ENCODE measurements at regions not wholly inside any gene's neighbourhood (a gene's known extent, or its start where the extent isn't known, plus 50 kb on each side); places are given as distances from the start of the nearest gene placed in this dataset.

DNA sequence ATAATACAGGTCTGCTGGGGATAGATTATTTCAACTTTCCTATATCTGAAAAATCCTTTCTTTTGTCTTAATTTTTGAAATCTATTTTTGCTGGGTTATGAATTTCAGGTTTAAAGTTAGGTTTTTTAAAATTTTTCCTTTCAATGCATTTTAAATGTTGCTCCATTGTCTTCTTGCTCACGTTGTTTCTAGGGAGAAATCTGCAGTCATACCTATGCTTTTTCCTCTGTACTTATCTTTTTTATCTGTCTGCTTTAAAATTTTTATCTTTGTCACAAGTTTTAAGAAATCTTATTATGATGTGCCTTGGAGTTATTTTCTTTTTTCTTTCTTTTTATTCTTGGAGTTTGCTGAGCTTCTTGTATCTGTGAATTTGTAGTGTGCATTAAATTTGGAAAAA lies 412.0 kb upstream of the KIF2A start:
- TF ChIP-seq CEBPB (IDR thresholded peaks at IDR 0.05) (no peak), CHD4 (IDR thresholded peaks at IDR 0.05; ENCODE audit: borderline replicate concordance) (no peak), RAD21 (conservative IDR thresholded peaks at IDR 0.05 in 1 of 2, IDR thresholded peaks at IDR 0.05 in 1 of 2) (no peak), JUN (IDR thresholded peaks at IDR 0.05) (no peak), MAZ (IDR thresholded peaks at IDR 0.05; ENCODE audit: borderline replicate concordance, low read depth, low read length) (no peak), SMC3 (IDR thresholded peaks at IDR 0.05) (no peak), FOSL2 (IDR thresholded peaks at IDR 0.05) (no peak), FOSL2 (CRISPR knock-in tag; IDR thresholded peaks at IDR 0.05) (no peak)
- TF ChIP-seq, protein P1, sequence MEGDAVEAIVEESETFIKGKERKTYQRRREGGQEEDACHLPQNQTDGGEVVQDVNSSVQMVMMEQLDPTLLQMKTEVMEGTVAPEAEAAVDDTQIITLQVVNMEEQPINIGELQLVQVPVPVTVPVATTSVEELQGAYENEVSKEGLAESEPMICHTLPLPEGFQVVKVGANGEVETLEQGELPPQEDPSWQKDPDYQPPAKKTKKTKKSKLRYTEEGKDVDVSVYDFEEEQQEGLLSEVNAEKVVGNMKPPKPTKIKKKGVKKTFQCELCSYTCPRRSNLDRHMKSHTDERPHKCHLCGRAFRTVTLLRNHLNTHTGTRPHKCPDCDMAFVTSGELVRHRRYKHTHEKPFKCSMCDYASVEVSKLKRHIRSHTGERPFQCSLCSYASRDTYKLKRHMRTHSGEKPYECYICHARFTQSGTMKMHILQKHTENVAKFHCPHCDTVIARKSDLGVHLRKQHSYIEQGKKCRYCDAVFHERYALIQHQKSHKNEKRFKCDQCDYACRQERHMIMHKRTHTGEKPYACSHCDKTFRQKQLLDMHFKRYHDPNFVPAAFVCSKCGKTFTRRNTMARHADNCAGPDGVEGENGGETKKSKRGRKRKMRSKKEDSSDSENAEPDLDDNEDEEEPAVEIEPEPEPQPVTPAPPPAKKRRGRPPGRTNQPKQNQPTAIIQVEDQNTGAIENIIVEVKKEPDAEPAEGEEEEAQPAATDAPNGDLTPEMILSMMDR (IDR thresholded peaks at IDR 0.05): no peak
